ENCODE measurements at regions not wholly inside any gene's neighbourhood (a gene's known extent, or its start where the extent isn't known, plus 50 kb on each side); places are given as distances from the start of the nearest gene placed in this dataset.
A peak's percentile ranks its signal among the peaks of the same experiment; 100 is the strongest.

- TF ChIP-seq, protein P1, sequence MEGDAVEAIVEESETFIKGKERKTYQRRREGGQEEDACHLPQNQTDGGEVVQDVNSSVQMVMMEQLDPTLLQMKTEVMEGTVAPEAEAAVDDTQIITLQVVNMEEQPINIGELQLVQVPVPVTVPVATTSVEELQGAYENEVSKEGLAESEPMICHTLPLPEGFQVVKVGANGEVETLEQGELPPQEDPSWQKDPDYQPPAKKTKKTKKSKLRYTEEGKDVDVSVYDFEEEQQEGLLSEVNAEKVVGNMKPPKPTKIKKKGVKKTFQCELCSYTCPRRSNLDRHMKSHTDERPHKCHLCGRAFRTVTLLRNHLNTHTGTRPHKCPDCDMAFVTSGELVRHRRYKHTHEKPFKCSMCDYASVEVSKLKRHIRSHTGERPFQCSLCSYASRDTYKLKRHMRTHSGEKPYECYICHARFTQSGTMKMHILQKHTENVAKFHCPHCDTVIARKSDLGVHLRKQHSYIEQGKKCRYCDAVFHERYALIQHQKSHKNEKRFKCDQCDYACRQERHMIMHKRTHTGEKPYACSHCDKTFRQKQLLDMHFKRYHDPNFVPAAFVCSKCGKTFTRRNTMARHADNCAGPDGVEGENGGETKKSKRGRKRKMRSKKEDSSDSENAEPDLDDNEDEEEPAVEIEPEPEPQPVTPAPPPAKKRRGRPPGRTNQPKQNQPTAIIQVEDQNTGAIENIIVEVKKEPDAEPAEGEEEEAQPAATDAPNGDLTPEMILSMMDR (IDR thresholded peaks at IDR 0.05; ENCODE audit: low read depth, low read length, missing input control), result no peak
Measured at GRCh38 chr10:104546336-104546735, 94.8 kb upstream of the SORCS3 start (continued).

DNA sequence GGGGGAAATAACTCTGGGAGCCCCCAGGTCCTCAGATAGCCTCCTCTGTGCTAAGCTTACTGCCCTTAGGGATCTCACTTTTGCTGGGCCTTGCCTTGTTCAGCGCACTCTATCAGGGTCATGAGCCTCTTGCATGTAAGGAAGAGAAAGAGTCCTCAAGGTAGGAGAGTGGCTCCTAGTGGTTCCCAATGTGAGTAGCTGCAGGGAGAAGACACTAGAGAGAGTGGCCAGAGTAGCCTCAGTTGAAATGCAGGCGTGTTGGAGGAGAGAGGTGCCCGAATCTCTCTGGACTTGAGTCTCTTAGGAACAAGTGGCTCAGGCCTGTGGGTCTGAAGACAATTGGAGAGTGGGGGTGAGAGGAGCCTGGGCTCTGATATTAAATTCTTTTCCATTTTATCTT is 94.3 kb upstream of the SORCS3 start:
- TF ChIP-seq, protein P2, sequence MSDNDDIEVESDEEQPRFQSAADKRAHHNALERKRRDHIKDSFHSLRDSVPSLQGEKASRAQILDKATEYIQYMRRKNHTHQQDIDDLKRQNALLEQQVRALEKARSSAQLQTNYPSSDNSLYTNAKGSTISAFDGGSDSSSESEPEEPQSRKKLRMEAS (IDR thresholded peaks at IDR 0.05), result no peak
- no peak for TF ChIP-seq EGR1 (IDR thresholded peaks at IDR 0.05; ENCODE audit: low read depth in 2 of 2)
- no peak overlapping the region for H3K27ac ChIP-seq (ENCODE audit: low read depth in 1 of 2, low read length in 2 of 2)
- DNase-seq (ENCODE audit: low spot score), result no peak
- no peak overlapping the region for H3K9ac ChIP-seq (ENCODE audit: low read depth in 1 of 2, low read length in 2 of 2)
- no peak overlapping the region for H3K4me3 ChIP-seq (ENCODE audit: low read depth in 1 of 3, low read length in 3 of 3)
- no peaks in the 10 kb centered on the region for H3K36me3 ChIP-seq (ENCODE audit: control insufficient read depth in 4 of 4, insufficient read depth in 3 of 4, low read depth in 1 of 4, low read length in 3 of 4)
- peaks cover 0 to 8% (median 0%) of the 10 kb centered on the region in 4 donors for H3K9me3 ChIP-seq (ENCODE audit: control insufficient read depth in 4 of 4, low read length in 3 of 4)
- no peaks in the 10 kb centered on the region for H3K27me3 ChIP-seq (ENCODE audit: control insufficient read depth in 4 of 4, insufficient read depth in 4 of 4, low read length in 3 of 4)
- H3K4me1 ChIP-seq (ENCODE audit: control insufficient read depth in 4 of 4, insufficient read depth in 4 of 4, low read length in 3 of 4), result no peaks in the 10 kb centered on the region
- WGBS, result 65% methylated on average over 3 of the region's 3 CpGs

- Histone ChIP-seq H3K9ac (ENCODE audit: low read depth in 1 of 2, low read length in 2 of 2) (no peak overlapping the region), H3K36me3 (ENCODE audit: control insufficient read depth in 4 of 4, insufficient read depth in 3 of 4, low read depth in 1 of 4, low read length in 3 of 4) (no peaks in the 10 kb centered on the region), H3K4me3 (ENCODE audit: low read depth in 1 of 3, low read length in 3 of 3) (no peak overlapping the region), H3K4me1 (ENCODE audit: control insufficient read depth in 4 of 4, insufficient read depth in 4 of 4, low read length in 3 of 4) (no peaks in the 10 kb centered on the region), H3K27ac (ENCODE audit: low read depth in 1 of 2, low read length in 2 of 2) (no peak overlapping the region), H3K27me3 (ENCODE audit: control insufficient read depth in 4 of 4, insufficient read depth in 4 of 4, low read length in 3 of 4) (no peaks in the 10 kb centered on the region), H3K9me3 (ENCODE audit: control insufficient read depth in 4 of 4, low read length in 3 of 4) (peaks cover 0 to 8% (median 0%) of the 10 kb centered on the region in 4 donors)
- 53% methylated on average over 2 of the region's 2 CpGs for WGBS
- TF ChIP-seq, protein P3, sequence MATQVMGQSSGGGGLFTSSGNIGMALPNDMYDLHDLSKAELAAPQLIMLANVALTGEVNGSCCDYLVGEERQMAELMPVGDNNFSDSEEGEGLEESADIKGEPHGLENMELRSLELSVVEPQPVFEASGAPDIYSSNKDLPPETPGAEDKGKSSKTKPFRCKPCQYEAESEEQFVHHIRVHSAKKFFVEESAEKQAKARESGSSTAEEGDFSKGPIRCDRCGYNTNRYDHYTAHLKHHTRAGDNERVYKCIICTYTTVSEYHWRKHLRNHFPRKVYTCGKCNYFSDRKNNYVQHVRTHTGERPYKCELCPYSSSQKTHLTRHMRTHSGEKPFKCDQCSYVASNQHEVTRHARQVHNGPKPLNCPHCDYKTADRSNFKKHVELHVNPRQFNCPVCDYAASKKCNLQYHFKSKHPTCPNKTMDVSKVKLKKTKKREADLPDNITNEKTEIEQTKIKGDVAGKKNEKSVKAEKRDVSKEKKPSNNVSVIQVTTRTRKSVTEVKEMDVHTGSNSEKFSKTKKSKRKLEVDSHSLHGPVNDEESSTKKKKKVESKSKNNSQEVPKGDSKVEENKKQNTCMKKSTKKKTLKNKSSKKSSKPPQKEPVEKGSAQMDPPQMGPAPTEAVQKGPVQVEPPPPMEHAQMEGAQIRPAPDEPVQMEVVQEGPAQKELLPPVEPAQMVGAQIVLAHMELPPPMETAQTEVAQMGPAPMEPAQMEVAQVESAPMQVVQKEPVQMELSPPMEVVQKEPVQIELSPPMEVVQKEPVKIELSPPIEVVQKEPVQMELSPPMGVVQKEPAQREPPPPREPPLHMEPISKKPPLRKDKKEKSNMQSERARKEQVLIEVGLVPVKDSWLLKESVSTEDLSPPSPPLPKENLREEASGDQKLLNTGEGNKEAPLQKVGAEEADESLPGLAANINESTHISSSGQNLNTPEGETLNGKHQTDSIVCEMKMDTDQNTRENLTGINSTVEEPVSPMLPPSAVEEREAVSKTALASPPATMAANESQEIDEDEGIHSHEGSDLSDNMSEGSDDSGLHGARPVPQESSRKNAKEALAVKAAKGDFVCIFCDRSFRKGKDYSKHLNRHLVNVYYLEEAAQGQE (IDR thresholded peaks at IDR 0.05), result peak; percentile 70
- TF ChIP-seq RAD21 (IDR thresholded peaks at IDR 0.05), result no peak
- no peak for DNase-seq (ENCODE audit: low spot score)
Measured at GRCh38 chr10:104548090-104548489, 93.0 kb upstream of the SORCS3 start.

DNA sequence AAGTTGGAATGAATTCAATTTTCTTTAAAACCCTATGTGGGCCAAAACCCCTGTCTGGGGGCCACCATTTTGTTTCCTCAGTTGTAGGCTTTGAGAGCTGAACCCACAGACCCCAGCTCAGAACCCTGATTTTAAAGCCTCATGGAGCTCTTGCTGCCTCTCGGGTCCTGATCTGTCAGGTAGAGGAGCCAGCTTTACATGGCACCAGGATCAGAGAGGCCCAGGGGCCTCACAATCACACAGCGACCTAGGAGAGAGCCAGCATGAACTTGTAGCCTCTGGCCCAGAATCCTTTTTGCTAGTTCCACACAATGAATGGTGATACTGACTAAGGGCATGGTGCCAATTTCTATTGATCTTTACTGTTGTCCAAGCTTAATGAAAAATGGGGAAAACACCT is 84.3 kb upstream of the SORCS3 start:
- Histone ChIP-seq H3K36me3 (ENCODE audit: control insufficient read depth in 4 of 4, insufficient read depth in 3 of 4, low read depth in 1 of 4, low read length in 3 of 4) (no peaks in the 10 kb centered on the region), H3K27ac (ENCODE audit: low read depth in 1 of 2, low read length in 2 of 2) (no peak overlapping the region), H3K9ac (ENCODE audit: low read depth in 1 of 2, low read length in 2 of 2) (no peak overlapping the region), H3K9me3 (ENCODE audit: control insufficient read depth in 4 of 4, low read length in 3 of 4) (no peaks in the 10 kb centered on the region), H3K4me3 (ENCODE audit: low read depth in 1 of 3, low read length in 3 of 3) (no peak overlapping the region), H3K4me1 (ENCODE audit: control insufficient read depth in 4 of 4, insufficient read depth in 4 of 4, low read length in 3 of 4) (no peaks in the 10 kb centered on the region), H3K27me3 (ENCODE audit: control insufficient read depth in 4 of 4, insufficient read depth in 4 of 4, low read length in 3 of 4) (peaks cover 0 to 4% (median 0%) of the 10 kb centered on the region in 4 donors)
- WGBS, result 70% methylated on average over 2 of the region's 2 CpGs
- DNase-seq (ENCODE audit: low spot score), result no peak
- TF ChIP-seq, protein P4, sequence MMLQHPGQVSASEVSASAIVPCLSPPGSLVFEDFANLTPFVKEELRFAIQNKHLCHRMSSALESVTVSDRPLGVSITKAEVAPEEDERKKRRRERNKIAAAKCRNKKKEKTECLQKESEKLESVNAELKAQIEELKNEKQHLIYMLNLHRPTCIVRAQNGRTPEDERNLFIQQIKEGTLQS (IDR thresholded peaks at IDR 0.05), result no peak
- TF ChIP-seq HNF4A (conservative IDR thresholded peaks at IDR 0.05) (no peak), FOXA2 (IDR thresholded peaks at IDR 0.05) (no peak), SP1 (IDR thresholded peaks at IDR 0.05) (no peak), TAF1 (conservative IDR thresholded peaks at IDR 0.05) (no peak), JUND (IDR thresholded peaks at IDR 0.05) (no peak), EGR1 (IDR thresholded peaks at IDR 0.05; ENCODE audit: low read depth in 2 of 2) (no peak), RXRA (IDR thresholded peaks at IDR 0.05) (no peak), YY1 (IDR thresholded peaks at IDR 0.05) (no peak), RAD21 (IDR thresholded peaks at IDR 0.05) (no peak), HNF4G (IDR thresholded peaks at IDR 0.05) (no peak)
- TF ChIP-seq, protein P5, sequence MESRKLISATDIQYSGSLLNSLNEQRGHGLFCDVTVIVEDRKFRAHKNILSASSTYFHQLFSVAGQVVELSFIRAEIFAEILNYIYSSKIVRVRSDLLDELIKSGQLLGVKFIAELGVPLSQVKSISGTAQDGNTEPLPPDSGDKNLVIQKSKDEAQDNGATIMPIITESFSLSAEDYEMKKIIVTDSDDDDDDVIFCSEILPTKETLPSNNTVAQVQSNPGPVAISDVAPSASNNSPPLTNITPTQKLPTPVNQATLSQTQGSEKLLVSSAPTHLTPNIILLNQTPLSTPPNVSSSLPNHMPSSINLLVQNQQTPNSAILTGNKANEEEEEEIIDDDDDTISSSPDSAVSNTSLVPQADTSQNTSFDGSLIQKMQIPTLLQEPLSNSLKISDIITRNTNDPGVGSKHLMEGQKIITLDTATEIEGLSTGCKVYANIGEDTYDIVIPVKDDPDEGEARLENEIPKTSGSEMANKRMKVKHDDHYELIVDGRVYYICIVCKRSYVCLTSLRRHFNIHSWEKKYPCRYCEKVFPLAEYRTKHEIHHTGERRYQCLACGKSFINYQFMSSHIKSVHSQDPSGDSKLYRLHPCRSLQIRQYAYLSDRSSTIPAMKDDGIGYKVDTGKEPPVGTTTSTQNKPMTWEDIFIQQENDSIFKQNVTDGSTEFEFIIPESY (IDR thresholded peaks at IDR 0.05), result no peak
- TF ChIP-seq, protein P1 (IDR thresholded peaks at IDR 0.05; ENCODE audit: low read depth, low read length, missing input control), result no peak

Measured in liver (tissue), 8 donors.